OCI-LY7 (cell line): ENCODE measurements at regions not wholly inside any gene's neighbourhood (a gene's known extent, or its start where the extent isn't known, plus 50 kb on each side); places are given as distances from the start of the nearest gene placed in this dataset.
"Not testable (repeated sequence)": the region's sequence is repeated elsewhere in the genome, so short reads cannot be mapped to it uniquely, and the experiment has no call there.

Source experiments
- BruUV-seq: library from RNA; stranded (reverse); fragments of 400-500 nt; replicated peaks from 2 replicates; lab custom pipeline; 2021; lab: Mats Ljungman, UMichigan
- CTCF ChIA-PET: fragments of 300-600 bp; sonication (Branson Sonifier 250); formaldehyde crosslinking; loops from one replicate; lab custom pipeline; 2022; ENCODE audit warnings: antibody characterized with exemption; ENCODE audit not compliant: unreplicated experiment; lab: Charles Lee
- POLR2A ChIA-PET: fragments of 300-600 bp; sonication (Branson Sonifier 250); formaldehyde crosslinking; loops from one replicate; lab custom pipeline; 2022; ENCODE audit warnings: antibody characterized with exemption; lab: Charles Lee
- DNase-seq: peaks from one replicate; pipeline ENCODE4 v3.0.0-alpha.2; 2015; ENCODE audit warnings: low spot score
- H2AFZ ChIP-seq: fragments of 200-600 bp; sonication (generic), shearing (Covaris generic); 2 replicates; pipeline ENCODE4 v1.6.1; 2014; ENCODE audit warnings: mild to moderate bottlenecking, antibody characterized with exemption, low read length, moderate library complexity
- H3K27ac ChIP-seq: fragments of 200-600 bp; sonication (generic); 2 replicates; pipeline ENCODE4 v1.5.1; 2014; ENCODE audit warnings: mixed run types, low read depth, mild to moderate bottlenecking, moderate library complexity, low read length, inconsistent platforms; ENCODE audit not compliant: poor library complexity, severe bottlenecking
- H3K36me3 ChIP-seq: fragments of 200-600 bp; sonication (generic); 2 replicates; pipeline ENCODE4 v1.6.1; 2014; ENCODE audit warnings: mild to moderate bottlenecking, antibody characterized with exemption, low read length, moderate library complexity, mixed read lengths; ENCODE audit not compliant: insufficient read depth
- H3K4me1 ChIP-seq: fragments of 200-600 bp; sonication (generic); 2 replicates; pipeline ENCODE4 v1.5.1; 2014; ENCODE audit warnings: mild to moderate bottlenecking, low read length; ENCODE audit not compliant: insufficient read depth, poor library complexity, severe bottlenecking
- H3K4me2 ChIP-seq: fragments of 200-600 bp; sonication (generic); 2 replicates; pipeline ENCODE4 v1.6.1; 2014; ENCODE audit warnings: mild to moderate bottlenecking, low read length
- H3K4me3 ChIP-seq: fragments of 200-600 bp; sonication (generic); 2 replicates; pipeline ENCODE4 v1.5.1; 2014; ENCODE audit warnings: mild to moderate bottlenecking, low read depth, low read length; ENCODE audit not compliant: poor library complexity, severe bottlenecking
- H3K79me2 ChIP-seq: fragments of 200-600 bp; sonication (generic); 2 replicates; pipeline ENCODE4 v1.6.1; 2016; ENCODE audit warnings: low read depth, mild to moderate bottlenecking, low read length, moderate library complexity, mixed read lengths; ENCODE audit not compliant: insufficient read depth
- H3K9me2 ChIP-seq: fragments of 200-600 bp; sonication (generic); 2 replicates; pipeline ENCODE4 v1.6.1; 2016; ENCODE audit warnings: mild to moderate bottlenecking, low read length, mixed read lengths; ENCODE audit not compliant: insufficient read depth
- H3K9me3 ChIP-seq: fragments of 200-600 bp; sonication (generic); 2 replicates; pipeline ENCODE4 v1.6.1; 2014; ENCODE audit warnings: mild to moderate bottlenecking, mixed run types, low read length, mixed read lengths
- H4K20me1 ChIP-seq: fragments of 200-600 bp; sonication (generic); 2 replicates; pipeline ENCODE4 v1.6.1; 2014; ENCODE audit warnings: mild to moderate bottlenecking, antibody characterized with exemption, low read length, moderate library complexity, mixed read lengths; ENCODE audit not compliant: insufficient read depth
- EZH2phosphoT487 ChIP-seq: fragments of 200-600 bp; sonication (generic); IDR thresholded peaks from 2 replicates; pipeline ENCODE4 v1.6.1; 2018; ENCODE audit warnings: low read depth, borderline replicate concordance, mild to moderate bottlenecking, mixed run types, antibody characterized with exemption, low read length, moderate library complexity, mixed read lengths
- intact Hi-C: fragments of 100-400 bp; cut with micrococcal nuclease; formaldehyde crosslinking; loops from one replicate; pipeline ENCODE4 v1.10.0; 2022; ENCODE audit not compliant: unreplicated experiment
- TF ChIP-seq, protein P1 (sequence below): fragments of 200-600 bp; sonication (generic); conservative IDR thresholded peaks from 2 replicates; pipeline ENCODE4 v1.5.1; 2014; ENCODE audit warnings: mild to moderate bottlenecking, antibody characterized with exemption, low read length, moderate library complexity, mixed read lengths

DNA sequence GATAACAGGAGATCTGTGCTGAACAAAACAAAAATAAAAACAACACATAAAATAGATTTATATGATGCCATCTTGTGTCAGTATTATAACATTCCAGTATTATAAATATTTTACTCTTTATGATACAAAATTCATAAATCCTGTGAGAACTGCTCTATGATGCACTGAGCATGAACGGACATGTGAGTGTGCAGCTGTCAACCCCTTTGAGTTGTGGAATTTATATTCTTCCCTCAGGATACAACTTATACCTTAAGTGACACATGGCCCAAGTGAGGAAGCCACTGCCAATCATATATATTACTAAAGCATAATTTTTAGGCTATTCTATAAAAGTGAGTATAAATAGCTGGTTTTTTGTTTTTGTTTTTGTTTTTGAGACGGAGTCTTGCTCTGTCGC, 116.0 kb upstream of the OR13F1 start:
- DNase-seq, result no peak
- Histone ChIP-seq H3K9me3 (no peaks in the 10 kb centered on the region), H3K79me2 (no peaks in the 10 kb centered on the region), H3K36me3 (no peaks in the 10 kb centered on the region), H4K20me1 (no peaks in the 10 kb centered on the region), H2AFZ (no peak overlapping the region), H3K9me2 (no peaks in the 10 kb centered on the region), H3K27ac (no peak overlapping the region), H3K4me1 (no peaks in the 10 kb centered on the region), H3K4me2 (no peak overlapping the region), H3K4me3 (no peak overlapping the region)
- POLR2A ChIA-PET, result no interaction called here
- CTCF ChIA-PET, result no interaction called here
- no TSS peak for BruUV-seq
- TF ChIP-seq, protein P1, sequence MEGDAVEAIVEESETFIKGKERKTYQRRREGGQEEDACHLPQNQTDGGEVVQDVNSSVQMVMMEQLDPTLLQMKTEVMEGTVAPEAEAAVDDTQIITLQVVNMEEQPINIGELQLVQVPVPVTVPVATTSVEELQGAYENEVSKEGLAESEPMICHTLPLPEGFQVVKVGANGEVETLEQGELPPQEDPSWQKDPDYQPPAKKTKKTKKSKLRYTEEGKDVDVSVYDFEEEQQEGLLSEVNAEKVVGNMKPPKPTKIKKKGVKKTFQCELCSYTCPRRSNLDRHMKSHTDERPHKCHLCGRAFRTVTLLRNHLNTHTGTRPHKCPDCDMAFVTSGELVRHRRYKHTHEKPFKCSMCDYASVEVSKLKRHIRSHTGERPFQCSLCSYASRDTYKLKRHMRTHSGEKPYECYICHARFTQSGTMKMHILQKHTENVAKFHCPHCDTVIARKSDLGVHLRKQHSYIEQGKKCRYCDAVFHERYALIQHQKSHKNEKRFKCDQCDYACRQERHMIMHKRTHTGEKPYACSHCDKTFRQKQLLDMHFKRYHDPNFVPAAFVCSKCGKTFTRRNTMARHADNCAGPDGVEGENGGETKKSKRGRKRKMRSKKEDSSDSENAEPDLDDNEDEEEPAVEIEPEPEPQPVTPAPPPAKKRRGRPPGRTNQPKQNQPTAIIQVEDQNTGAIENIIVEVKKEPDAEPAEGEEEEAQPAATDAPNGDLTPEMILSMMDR, result no peak
- no peak for TF ChIP-seq EZH2phosphoT487
- intact Hi-C loops, result loop anchor here (5.0 to 10.0 kb wide), 2 partner anchors 211 to 993 kb away; no protein-coding TSS in a partner anchor

DNA sequence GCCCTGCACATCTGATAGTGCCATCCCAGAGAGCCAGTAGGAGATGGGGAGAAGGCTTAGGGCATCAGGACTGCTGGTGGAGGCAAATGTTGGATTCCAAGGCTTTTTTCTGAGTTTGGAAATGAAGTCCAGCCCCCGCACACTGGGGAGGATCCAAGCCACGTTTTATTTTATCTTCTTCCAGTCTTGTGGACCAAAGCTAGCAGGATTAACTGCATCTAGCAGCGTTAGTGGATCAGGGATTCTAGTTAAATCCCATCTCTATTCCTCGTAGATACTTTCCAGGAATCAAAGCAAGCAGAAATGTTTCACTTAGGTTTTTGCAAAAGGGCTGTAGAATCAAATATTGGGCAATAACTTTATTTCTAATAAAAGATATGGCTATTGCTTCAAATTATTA, 114.7 kb upstream of the OR13F1 start:
- no peak overlapping the region for H2AFZ ChIP-seq
- no peaks in the 10 kb centered on the region for H4K20me1 ChIP-seq
- DNase-seq, result no peak
- H3K79me2 ChIP-seq, result no peaks in the 10 kb centered on the region
- ChIA-PET POLR2A (no interaction called here), CTCF (interaction anchor here (0.6 kb wide), 1 partner anchor 762 kb away, joined by 3 read pairs; no protein-coding TSS in a partner anchor)
- intact Hi-C loops, result loop anchor here (5.0 to 10.0 kb wide), 2 partner anchors 212 to 995 kb away; no protein-coding TSS in a partner anchor
- H3K4me1 ChIP-seq, result no peaks in the 10 kb centered on the region
- no peak overlapping the region for H3K4me2 ChIP-seq
- no peaks in the 10 kb centered on the region for H3K9me2 ChIP-seq
- no peaks in the 10 kb centered on the region for H3K36me3 ChIP-seq
- BruUV-seq, result no TSS peak
- no peak overlapping the region for H3K27ac ChIP-seq
- no peak for TF ChIP-seq EZH2phosphoT487
- TF ChIP-seq, protein P1, result no peak
- no peak overlapping the region for H3K4me3 ChIP-seq
- no peaks in the 10 kb centered on the region for H3K9me3 ChIP-seq

GRCh38 chr9:104394901-104395300, 109.2 kb upstream of the OR13F1 start:
- H3K36me3 ChIP-seq, H3K27ac ChIP-seq, H3K79me2 ChIP-seq, H3K4me1 ChIP-seq, CTCF ChIA-PET, H3K4me2 ChIP-seq, H2AFZ ChIP-seq, H3K9me3 ChIP-seq, H4K20me1 ChIP-seq, H3K9me2 ChIP-seq, H3K4me3 ChIP-seq, BruUV-seq, DNase-seq, intact Hi-C loops: not testable (repeated sequence)
- POLR2A ChIA-PET, result interaction anchor here (1.9 kb wide), 1 partner anchor 10 kb away, joined by 6 read pairs; no protein-coding TSS in a partner anchor
